ENCODE measurements at regions not wholly inside any gene's neighbourhood (a gene's known extent, or its start where the extent isn't known, plus 50 kb on each side); places are given as distances from the start of the nearest gene placed in this dataset.

- TF ChIP-seq CTCF (conservative IDR thresholded peaks at IDR 0.05; ENCODE audit: low read depth, low read length): no peak
- no peak for TF ChIP-seq EZH2 (IDR thresholded peaks at IDR 0.05; ENCODE audit: borderline replicate concordance, low read depth, low read length, poor library complexity, severe bottlenecking)
These were observed 181.9 kb upstream of the EDNRB start for GRCh38 chr13:78100486-78100885.
